ENCODE measurements at regions not wholly inside any gene's neighbourhood (a gene's known extent, or its start where the extent isn't known, plus 50 kb on each side); places are given as distances from the start of the nearest gene placed in this dataset.

DNA sequence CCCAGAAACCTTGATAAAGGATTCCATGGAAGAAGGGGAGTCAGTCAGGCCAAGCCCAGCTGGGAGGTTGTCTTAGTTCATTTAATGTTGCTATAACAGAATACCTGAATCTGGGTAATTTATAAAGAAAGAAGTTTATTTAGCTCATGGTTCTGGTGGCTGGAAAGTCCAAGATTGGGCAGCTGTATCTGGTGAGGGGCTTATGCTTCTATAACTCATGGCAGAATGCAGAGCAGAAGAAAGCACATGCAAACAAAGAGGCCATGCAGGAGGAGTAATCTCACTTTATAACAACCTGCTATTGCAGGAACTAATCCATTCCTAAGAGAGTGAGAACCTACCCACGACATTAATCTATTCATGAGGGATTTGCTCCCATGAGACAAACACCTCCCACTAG is 54.2 kb upstream of the ANKRD1 start:
- no peak for TF ChIP-seq CTCF (IDR thresholded peaks at IDR 0.05; ENCODE audit: borderline replicate concordance, control extremely low read depth, extremely low read depth, insufficient read depth, missing control alignments)
- no peak for DNase-seq (ENCODE audit: low spot score)
- in situ Hi-C loops (cut with MboI; ENCODE audit: low sequenced_read_pairs, unreplicated experiment): no loop called here

DNA sequence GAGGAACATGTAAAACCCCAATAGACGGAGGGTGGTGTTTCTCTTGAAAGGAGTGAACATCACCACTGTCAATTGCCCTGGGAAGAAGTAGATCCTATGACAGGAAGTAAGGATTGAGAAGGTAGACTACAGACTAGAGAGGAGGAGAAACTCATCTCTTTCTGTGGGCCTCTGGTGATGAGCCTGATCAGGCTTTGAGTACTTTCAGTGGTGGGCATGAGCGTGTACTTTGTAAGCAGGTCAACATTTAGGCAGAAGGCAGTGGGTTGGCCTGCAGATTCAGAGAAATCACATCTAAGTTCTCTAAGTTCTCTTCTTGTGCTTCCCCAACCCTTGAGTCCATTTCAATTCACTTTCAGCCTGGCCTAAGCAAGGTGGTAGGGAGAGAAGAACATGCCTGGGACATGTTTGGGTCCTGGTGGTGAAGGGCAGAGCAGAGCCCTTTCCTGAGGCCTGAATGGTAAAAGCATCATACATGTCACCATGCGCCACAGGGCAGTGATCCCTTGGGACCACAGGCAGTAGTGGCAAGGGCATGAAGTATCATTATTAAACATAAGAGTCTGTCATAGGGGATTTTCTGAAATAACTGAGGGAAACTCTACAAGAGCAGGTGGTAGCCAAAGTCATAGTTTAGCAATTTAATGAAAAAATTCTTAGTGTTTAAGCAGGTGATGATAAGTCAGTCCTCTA is 56.4 kb upstream of the ANKRD1 start:
- in situ Hi-C loops (cut with MboI; ENCODE audit: low sequenced_read_pairs, unreplicated experiment): no loop called here
- DNase-seq (ENCODE audit: low spot score): no peak
- TF ChIP-seq CTCF (IDR thresholded peaks at IDR 0.05; ENCODE audit: borderline replicate concordance, control extremely low read depth, extremely low read depth, insufficient read depth, missing control alignments): no peak

DNA sequence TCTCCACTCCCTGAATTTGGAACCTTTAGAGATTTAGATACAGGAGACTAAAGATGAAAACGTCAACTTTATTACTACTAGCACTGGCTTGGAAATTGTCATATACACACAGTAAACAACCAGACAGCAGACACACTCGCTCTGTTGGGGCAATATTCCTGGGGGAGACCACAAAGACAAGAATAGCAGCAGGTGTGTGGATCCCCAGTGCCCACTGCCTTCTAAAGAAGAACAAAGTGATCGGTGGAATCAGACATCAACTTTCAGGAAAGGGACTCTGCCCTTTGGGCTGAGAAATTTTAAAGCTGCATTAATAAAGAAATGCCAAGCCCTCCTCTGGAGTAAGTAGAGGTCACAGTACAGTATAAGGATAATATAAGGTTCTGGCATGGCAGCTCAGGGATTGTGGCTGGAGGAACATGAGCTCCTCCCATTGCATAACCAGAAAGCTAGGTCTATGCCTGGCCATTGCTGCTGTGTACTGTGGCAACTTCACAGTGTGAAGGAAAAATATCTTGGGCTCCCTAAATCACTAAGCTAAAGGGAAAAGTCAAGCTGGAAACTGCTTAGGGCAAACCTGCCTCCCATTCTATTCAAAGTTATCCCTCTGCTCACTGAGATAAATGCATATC is 57.1 kb upstream of the ANKRD1 start:
- in situ Hi-C loops (cut with MboI; ENCODE audit: low sequenced_read_pairs, unreplicated experiment): no loop called here
- no peak for DNase-seq (ENCODE audit: low spot score)
- no peak for TF ChIP-seq CTCF (IDR thresholded peaks at IDR 0.05; ENCODE audit: borderline replicate concordance, control extremely low read depth, extremely low read depth, insufficient read depth, missing control alignments)

DNA sequence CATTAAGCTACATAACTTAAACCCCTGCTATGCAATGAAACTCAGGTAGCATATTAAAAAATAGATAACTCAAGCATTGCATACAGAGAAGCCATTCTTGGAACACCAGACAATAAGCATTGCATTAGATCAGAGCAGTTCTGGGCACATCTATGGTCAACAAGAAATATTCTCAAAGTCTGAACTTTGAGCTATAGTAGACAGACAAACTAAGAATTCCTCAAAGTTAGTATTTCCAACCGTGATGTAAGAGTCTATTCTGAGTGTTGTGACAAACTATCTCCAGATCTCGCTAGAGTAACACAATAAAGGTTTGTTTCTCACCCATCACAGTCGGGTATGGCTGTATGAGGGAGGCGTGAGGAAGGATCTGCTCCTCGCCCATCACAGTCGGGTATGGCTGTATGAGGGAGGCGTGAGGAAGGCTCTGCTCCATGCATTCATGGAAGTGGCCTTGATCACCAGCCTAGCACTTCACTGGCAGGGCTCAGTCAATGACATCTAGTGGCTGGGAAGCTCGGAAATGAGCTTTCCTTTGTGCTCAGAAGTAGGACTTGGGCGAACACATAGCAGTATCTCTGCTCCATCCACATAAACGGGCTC is 61.6 kb upstream of the ANKRD1 start:
- no peak for TF ChIP-seq CTCF (IDR thresholded peaks at IDR 0.05; ENCODE audit: borderline replicate concordance, control extremely low read depth, extremely low read depth, insufficient read depth, missing control alignments)
- DNase-seq (ENCODE audit: low spot score): no peak
- in situ Hi-C loops (cut with MboI; ENCODE audit: low sequenced_read_pairs, unreplicated experiment): no loop called here

DNA sequence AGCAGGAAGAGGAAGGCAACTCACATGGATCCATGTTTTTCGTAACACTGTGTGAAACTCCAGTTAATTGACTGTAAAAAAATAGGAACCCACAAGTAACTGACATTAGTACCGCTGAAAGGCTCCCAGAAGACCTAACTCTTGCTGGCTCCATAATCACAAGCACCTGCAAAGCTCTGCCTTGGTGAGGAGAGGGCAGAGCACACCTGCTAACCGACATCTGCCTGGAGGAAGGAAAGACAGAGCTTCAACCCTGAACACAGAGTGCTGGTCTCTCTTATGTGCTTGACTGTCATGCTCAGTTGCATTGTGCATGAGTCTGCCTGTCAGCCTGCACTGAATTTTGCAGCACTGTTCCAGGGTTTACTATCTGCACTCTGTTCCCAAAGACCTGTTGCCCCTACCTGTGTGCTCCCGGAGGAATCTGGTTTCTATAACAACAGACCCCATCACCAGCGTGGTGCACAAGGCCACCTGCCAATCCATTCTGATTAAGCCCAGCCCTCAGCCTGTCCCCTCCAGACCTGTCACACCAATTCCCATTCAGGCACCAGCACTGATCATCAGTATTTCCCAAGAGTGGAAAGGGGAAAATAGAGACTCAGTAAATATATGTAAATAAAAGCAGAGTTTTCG is 63.1 kb upstream of the ANKRD1 start:
- DNase-seq (ENCODE audit: low spot score): no peak

More for the DNA sequence above, 63.1 kb upstream of the ANKRD1 start:
- TF ChIP-seq CTCF (IDR thresholded peaks at IDR 0.05; ENCODE audit: borderline replicate concordance, control extremely low read depth, extremely low read depth, insufficient read depth, missing control alignments): no peak
- in situ Hi-C loops (cut with MboI; ENCODE audit: low sequenced_read_pairs, unreplicated experiment): no loop called here
